AG04449 (cell line): ENCODE measurements at regions not wholly inside any gene's neighbourhood (a gene's known extent, or its start where the extent isn't known, plus 50 kb on each side); places are given as distances from the start of the nearest gene placed in this dataset.

Experiments used
- CTCF ChIA-PET: fragments of 350-600 bp; formaldehyde crosslinking; extraction: SDS; loops from one replicate; lab custom pipeline; 2021; ENCODE audit warnings: antibody characterized with exemption; lab: Yijun Ruan, JAX
- POLR2A ChIA-PET: fragments of 400-600, 350-600 bp; formaldehyde crosslinking; extraction: SDS; loops from one replicate; lab custom pipeline; 2020; ENCODE audit warnings: antibody characterized with exemption, inconsistent platforms; lab: Yijun Ruan, JAX
- DNase-seq: peaks from one replicate; pipeline ENCODE4 v3.0.0-alpha.2; 2010; ENCODE audit warnings: low read depth, low spot score
- H3K4me3 ChIP-seq: 2 replicates; pipeline ENCODE4 v1.5.1; 2011; ENCODE audit warnings: low read depth, mild to moderate bottlenecking, control low read depth, low read length
- CTCF ChIP-seq: IDR thresholded peaks from one replicate; pipeline ENCODE4 v1.5.1; 2011; ENCODE audit warnings: mild to moderate bottlenecking, moderate library complexity, low read length, control low read depth, inconsistent platforms; ENCODE audit not compliant: insufficient read depth; ENCODE audit errors: missing control alignments

- TF ChIP-seq CTCF, result no peak
- no peak for DNase-seq
- no peak overlapping the region for H3K4me3 ChIP-seq
- ChIA-PET POLR2A (no interaction called here), CTCF (no interaction called here)
These were observed 703.9 kb upstream of the CDH2 start for GRCh38 chr18:28880856-28881255.

- POLR2A ChIA-PET, result no interaction called here
- DNase-seq, result no peak
- no peak overlapping the region for H3K4me3 ChIP-seq
- CTCF ChIA-PET, result no interaction called here
- no peak for TF ChIP-seq CTCF
These were observed 698.1 kb upstream of the CDH2 start for GRCh38 chr18:28875059-28875458.

GRCh38 chr18:28863396-28863795 is 686.5 kb upstream of the CDH2 start:
- H3K4me3 ChIP-seq, result no peak overlapping the region
- CTCF ChIA-PET, result no interaction called here
- POLR2A ChIA-PET, result no interaction called here
- no peak for TF ChIP-seq CTCF
- no peak for DNase-seq

- H3K4me3 ChIP-seq, result no peak overlapping the region
- ChIA-PET CTCF (no interaction called here), POLR2A (no interaction called here)
- DNase-seq, result no peak
- no peak for TF ChIP-seq CTCF
These were observed 681.3 kb upstream of the CDH2 start for GRCh38 chr18:28858248-28858647.

- TF ChIP-seq CTCF, result no peak
- DNase-seq, result no peak
- ChIA-PET CTCF (no interaction called here), POLR2A (no interaction called here)
- no peak overlapping the region for H3K4me3 ChIP-seq
These were observed 679.1 kb upstream of the CDH2 start for GRCh38 chr18:28855989-28856388.

- TF ChIP-seq CTCF, result no peak
- no peak overlapping the region for H3K4me3 ChIP-seq
- CTCF ChIA-PET, result no interaction called here
- POLR2A ChIA-PET, result no interaction called here
- DNase-seq, result no peak
These were observed 678.6 kb upstream of the CDH2 start for GRCh38 chr18:28855524-28855923.

GRCh38 chr18:28854964-28855363 is 678.0 kb upstream of the CDH2 start:
- POLR2A ChIA-PET, result no interaction called here
- TF ChIP-seq CTCF, result no peak
- CTCF ChIA-PET, result no interaction called here
- no peak overlapping the region for H3K4me3 ChIP-seq
- DNase-seq, result no peak
